GM21619 (cell line): ENCODE measurements at regions not wholly inside any gene's neighbourhood (a gene's known extent, or its start where the extent isn't known, plus 50 kb on each side); places are given as distances from the start of the nearest gene placed in this dataset.

ENCODE experiments used
- ATAC-seq: cut with Tn5 transposase; IDR thresholded peaks from one replicate; pipeline ENCODE4 v1.9.1; 2021; ENCODE audit not compliant: unreplicated experiment

DNA sequence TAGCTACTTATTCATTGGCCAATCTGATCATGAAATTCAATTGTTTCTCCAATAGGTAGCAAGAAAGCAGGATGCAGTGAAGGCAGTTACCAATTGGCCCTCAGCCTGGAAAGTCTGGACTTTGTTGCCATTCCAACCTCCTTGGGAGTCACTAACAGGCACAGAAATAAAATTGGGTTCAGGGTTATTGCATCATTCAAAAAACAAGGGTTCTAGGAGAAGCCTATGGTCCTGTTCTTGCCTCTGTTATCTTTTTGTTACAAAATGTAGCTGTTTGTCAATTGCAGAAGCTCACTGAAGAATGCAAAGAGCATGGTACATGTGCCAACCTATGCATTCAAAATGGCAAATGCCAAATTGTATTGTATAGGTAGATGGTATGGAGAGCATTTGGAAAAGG is 51.0 kb upstream of the CCNG1 start:
- no peak for ATAC-seq

DNA sequence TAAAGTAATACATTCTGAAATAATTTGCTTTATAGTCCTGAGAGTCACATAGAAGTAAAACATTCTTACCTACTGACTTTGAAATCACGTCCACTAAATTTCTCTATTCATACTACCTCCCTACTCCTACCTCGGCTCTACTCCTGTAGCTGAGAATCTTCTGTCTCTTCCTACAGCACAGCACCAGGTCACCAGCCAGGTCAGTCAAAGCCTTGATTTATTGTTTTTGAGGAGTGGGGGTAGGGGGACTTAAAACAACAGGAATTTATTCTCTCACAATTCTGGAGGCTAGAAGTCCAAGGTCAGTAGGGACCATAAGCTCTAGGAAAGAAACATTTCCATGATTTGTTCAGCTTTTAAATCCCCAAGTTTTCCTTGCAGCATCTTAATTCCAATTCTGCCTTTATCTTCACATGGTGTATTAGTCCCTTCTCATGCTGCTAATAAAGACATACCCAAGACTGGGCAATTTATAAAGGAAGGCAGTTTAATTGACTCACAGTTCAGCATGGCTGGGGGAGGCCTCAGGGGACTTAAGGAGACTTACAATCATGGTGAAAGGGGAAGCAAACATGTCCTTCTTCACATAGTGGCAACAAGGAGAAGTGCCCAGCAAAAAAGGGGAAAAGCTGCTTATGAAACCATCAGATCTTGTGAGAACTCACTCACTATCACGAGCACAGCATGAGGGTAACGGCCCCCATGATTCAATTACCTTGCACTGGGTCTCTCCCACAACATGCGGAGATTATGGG is 49.6 kb upstream of the CCNG1 start:
- no peak for ATAC-seq
